Keratinocyte (primary cell): ENCODE measurements at regions not wholly inside any gene's neighbourhood (a gene's known extent, or its start where the extent isn't known, plus 50 kb on each side); places are given as distances from the start of the nearest gene placed in this dataset.

ENCODE experiments used
- DNase-seq: peaks from one replicate; pipeline ENCODE4 v3.0.0-alpha.2; 2011; ENCODE audit warnings: low read depth, missing footprints, low spot score
- FAIRE-seq: peaks from 2 replicates; lab custom pipeline; 2011; peaks lifted over from hg19 to GRCh38; lab: Jason Lieb, UNC
- H2AFZ ChIP-seq: 2 replicates; pipeline ENCODE4 v1.6.0; 2012; ENCODE audit warnings: low read length, control low read depth, inconsistent platforms; ENCODE audit not compliant: control insufficient read depth
- H3K27ac ChIP-seq: 2 replicates; pipeline ENCODE4 v1.5.1; 2011; ENCODE audit warnings: low read length; ENCODE audit not compliant: control insufficient read depth, insufficient read depth
- H3K27me3 ChIP-seq: 3 replicates; pipeline ENCODE4 v1.6.0; 2011; ENCODE audit warnings: low read length; ENCODE audit not compliant: control insufficient read depth, insufficient read depth; ENCODE audit errors: extremely low read depth
- H3K36me3 ChIP-seq, 2 experiments: 2 replicates in 1 of 2; 3 replicates in 1 of 2; pipeline ENCODE4 v1.5.1; 2011; ENCODE audit warnings: low read length in 2 of 2, mild to moderate bottlenecking in 1 of 2; ENCODE audit not compliant: control insufficient read depth in 2 of 2, insufficient read depth in 2 of 2; ENCODE audit errors: extremely low read depth in 1 of 2
- H3K4me1 ChIP-seq: 3 replicates; pipeline ENCODE4 v1.5.1; 2011; ENCODE audit warnings: low read length; ENCODE audit not compliant: control insufficient read depth, insufficient read depth; ENCODE audit errors: extremely low read depth
- H3K4me2 ChIP-seq: 3 replicates; pipeline ENCODE4 v1.6.0; 2011; ENCODE audit warnings: low read depth, low read length; ENCODE audit not compliant: control insufficient read depth, insufficient read depth; ENCODE audit errors: extremely low read depth
- H3K4me3 ChIP-seq, 3 experiments: fragments of 200-600 bp in 1 of 3; sonication (generic) in 1 of 3; 2 replicates in 2 of 3; 3 replicates in 1 of 3; pipeline ENCODE4 v1.5.1; 2011 to 2016; ENCODE audit warnings: low read length in 3 of 3, mild to moderate bottlenecking in 3 of 3, control low read depth in 2 of 3, inconsistent platforms in 1 of 3, low read depth in 1 of 3, mixed read lengths in 1 of 3, mixed run types in 1 of 3, moderate library complexity in 1 of 3; ENCODE audit not compliant: control insufficient read depth in 2 of 3, insufficient read depth in 2 of 3; ENCODE audit errors: extremely low read depth in 1 of 3
- H3K79me2 ChIP-seq: 2 replicates; pipeline ENCODE4 v1.6.0; 2012; ENCODE audit warnings: low read length; ENCODE audit not compliant: control insufficient read depth, insufficient read depth
- H3K9ac ChIP-seq: 3 replicates; pipeline ENCODE4 v1.6.0; 2011; ENCODE audit warnings: low read length; ENCODE audit not compliant: control insufficient read depth, insufficient read depth; ENCODE audit errors: extremely low read depth
- H3K9me1 ChIP-seq: 3 replicates; pipeline ENCODE4 v1.6.0; 2011; ENCODE audit warnings: low read length; ENCODE audit not compliant: control insufficient read depth, insufficient read depth; ENCODE audit errors: extremely low read depth
- H3K9me3 ChIP-seq: 2 replicates; pipeline ENCODE4 v1.5.1; 2012; ENCODE audit warnings: low read depth, low read length; ENCODE audit not compliant: control insufficient read depth
- H4K20me1 ChIP-seq: 3 replicates; pipeline ENCODE4 v1.6.0; 2011; ENCODE audit warnings: low read length; ENCODE audit not compliant: control insufficient read depth, insufficient read depth; ENCODE audit errors: extremely low read depth
- EZH2 ChIP-seq: IDR thresholded peaks from one replicate; pipeline ENCODE4 v1.6.1; 2012; ENCODE audit warnings: inconsistent platforms, mild to moderate bottlenecking, low read length, moderate library complexity
- dilution Hi-C: fragments of 300-500 bp; cut with MboI; formaldehyde crosslinking; loops from one replicate; pipeline ENCODE4 v1.7.0; 2020; ENCODE audit warnings: low sequenced_read_pairs; ENCODE audit not compliant: extremely low pct_ligation_motif_present
- TF ChIP-seq, protein P1 (sequence below), 3 experiments: IDR thresholded peaks in 1 of 3; conservative IDR thresholded peaks in 1 of 3; optimal IDR thresholded peaks in 1 of 3; 2 replicates in 2 of 3; 3 replicates in 1 of 3; pipeline versions ENCODE3 to v1.5.1; 2011; ENCODE audit warnings: low read length in 3 of 3, mild to moderate bottlenecking in 3 of 3, moderate library complexity in 2 of 3, control low read depth in 1 of 3, inconsistent platforms in 1 of 3; ENCODE audit not compliant: insufficient read depth in 2 of 3; ENCODE audit errors: extremely low read depth in 1 of 3

DNA sequence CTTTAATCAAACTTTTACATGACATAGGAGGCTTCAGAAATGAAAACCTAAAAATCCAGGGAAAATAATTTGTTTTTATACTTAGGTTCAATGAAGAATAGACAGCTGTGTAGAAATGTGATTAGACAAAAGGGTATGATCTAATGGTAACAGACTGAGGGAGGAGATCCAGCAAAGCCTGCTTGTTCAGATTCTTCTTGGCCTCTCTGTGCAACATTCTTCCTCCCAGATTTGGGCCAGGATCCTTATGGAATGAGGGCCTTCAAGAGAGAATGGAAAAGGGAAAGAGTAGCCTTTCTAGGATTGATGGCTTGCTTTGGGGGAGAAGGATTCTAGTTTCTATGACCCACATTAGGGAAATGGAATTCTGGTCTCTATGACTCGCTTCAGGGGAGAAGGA, 94.5 kb upstream of the G2E3 start:
- no peaks in the 10 kb centered on the region for H3K36me3 ChIP-seq
- H3K9ac ChIP-seq: no peak overlapping the region
- no peaks in the 10 kb centered on the region for H3K4me1 ChIP-seq
- H3K4me2 ChIP-seq: no peak overlapping the region
- FAIRE-seq (no peak), DNase-seq (no peak)
- H3K9me3 ChIP-seq: no peaks in the 10 kb centered on the region
- H2AFZ ChIP-seq: no peak overlapping the region
- TF ChIP-seq EZH2: no peak
- TF ChIP-seq, protein P1, sequence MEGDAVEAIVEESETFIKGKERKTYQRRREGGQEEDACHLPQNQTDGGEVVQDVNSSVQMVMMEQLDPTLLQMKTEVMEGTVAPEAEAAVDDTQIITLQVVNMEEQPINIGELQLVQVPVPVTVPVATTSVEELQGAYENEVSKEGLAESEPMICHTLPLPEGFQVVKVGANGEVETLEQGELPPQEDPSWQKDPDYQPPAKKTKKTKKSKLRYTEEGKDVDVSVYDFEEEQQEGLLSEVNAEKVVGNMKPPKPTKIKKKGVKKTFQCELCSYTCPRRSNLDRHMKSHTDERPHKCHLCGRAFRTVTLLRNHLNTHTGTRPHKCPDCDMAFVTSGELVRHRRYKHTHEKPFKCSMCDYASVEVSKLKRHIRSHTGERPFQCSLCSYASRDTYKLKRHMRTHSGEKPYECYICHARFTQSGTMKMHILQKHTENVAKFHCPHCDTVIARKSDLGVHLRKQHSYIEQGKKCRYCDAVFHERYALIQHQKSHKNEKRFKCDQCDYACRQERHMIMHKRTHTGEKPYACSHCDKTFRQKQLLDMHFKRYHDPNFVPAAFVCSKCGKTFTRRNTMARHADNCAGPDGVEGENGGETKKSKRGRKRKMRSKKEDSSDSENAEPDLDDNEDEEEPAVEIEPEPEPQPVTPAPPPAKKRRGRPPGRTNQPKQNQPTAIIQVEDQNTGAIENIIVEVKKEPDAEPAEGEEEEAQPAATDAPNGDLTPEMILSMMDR (optimal IDR thresholded peaks at IDR 0.05 in 1 of 3, IDR thresholded peaks at IDR 0.05 in 1 of 3, conservative IDR thresholded peaks at IDR 0.05 in 1 of 3; ENCODE audit: extremely low read depth in 1 of 3, insufficient read depth in 2 of 3, low read length in 3 of 3): no peak
- H4K20me1 ChIP-seq: no peaks in the 10 kb centered on the region
- no peak overlapping the region for H3K4me3 ChIP-seq
- H3K9me1 ChIP-seq: no peaks in the 10 kb centered on the region
- dilution Hi-C loops: no loop called here
- H3K79me2 ChIP-seq: no peaks in the 10 kb centered on the region
- H3K27me3 ChIP-seq: peaks cover 2% of the 10 kb centered on the region
- no peak overlapping the region for H3K27ac ChIP-seq

DNA sequence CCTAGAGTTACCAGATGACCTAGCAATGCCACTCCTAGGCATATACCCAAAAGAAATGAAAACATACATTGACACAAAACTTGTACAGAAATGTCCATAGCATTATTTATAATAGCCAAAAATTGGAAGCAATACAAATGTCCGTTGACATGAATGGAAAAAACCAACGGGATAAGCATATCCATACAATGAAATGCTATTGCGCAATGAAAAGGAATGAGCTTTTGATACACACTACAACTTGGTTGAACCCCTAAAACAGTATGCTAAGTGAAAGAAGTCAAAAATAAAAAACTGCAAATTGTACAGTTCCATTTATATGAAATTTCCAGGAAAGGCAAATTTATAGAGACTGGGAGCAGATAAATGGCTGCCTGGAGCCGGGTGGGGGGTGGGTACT, 90.6 kb upstream of the G2E3 start:
- Histone ChIP-seq H3K4me2 (no peak overlapping the region), H3K9ac (no peak overlapping the region), H3K9me1 (no peaks in the 10 kb centered on the region), H3K9me3 (no peaks in the 10 kb centered on the region), H3K36me3 (no peaks in the 10 kb centered on the region), H3K27ac (no peak overlapping the region), H3K27me3 (no peaks in the 10 kb centered on the region), H3K79me2 (no peaks in the 10 kb centered on the region), H3K4me1 (no peaks in the 10 kb centered on the region), H3K4me3 (no peak overlapping the region), H2AFZ (no peak overlapping the region), H4K20me1 (no peaks in the 10 kb centered on the region)
- DNase-seq (no peak), FAIRE-seq (no peak)
- TF ChIP-seq EZH2: no peak
- TF ChIP-seq, protein P1 (optimal IDR thresholded peaks at IDR 0.05 in 1 of 3, IDR thresholded peaks at IDR 0.05 in 1 of 3, conservative IDR thresholded peaks at IDR 0.05 in 1 of 3; ENCODE audit: extremely low read depth in 1 of 3, insufficient read depth in 2 of 3, low read length in 3 of 3): no peak
- dilution Hi-C loops: no loop called here
